Neural progenitor cell (in vitro differentiated cells): ENCODE measurements at regions not wholly inside any gene's neighbourhood (a gene's known extent, or its start where the extent isn't known, plus 50 kb on each side); places are given as distances from the start of the nearest gene placed in this dataset.

ENCODE experiments used
- DNase-seq: peaks from one replicate; pipeline ENCODE4 v3.0.0-alpha.2; 2016; ENCODE audit warnings: low spot score
- H2AFZ ChIP-seq: fragments of 200-600 bp; sonication (generic); replicated peaks from 2 replicates; pipeline ENCODE4 v1.6.1; 2016; ENCODE audit warnings: antibody characterized with exemption
- H3F3A ChIP-seq: fragments of 200-600 bp; sonication (generic); 2 replicates; pipeline ENCODE4 v1.6.1; 2016; ENCODE audit warnings: antibody characterized with exemption, low read depth
- H3K27ac ChIP-seq: fragments of 200-600 bp; sonication (generic); 2 replicates; pipeline ENCODE4 v1.5.1; 2016; ENCODE audit warnings: mild to moderate bottlenecking
- H3K27me3 ChIP-seq: fragments of 200-600 bp; sonication (generic); 2 replicates; pipeline ENCODE4 v1.6.1; 2016; ENCODE audit warnings: mild to moderate bottlenecking, moderate library complexity
- H3K36me3 ChIP-seq: fragments of 200-600 bp; sonication (generic); 2 replicates; pipeline ENCODE4 v1.5.1; 2016
- H3K4me1 ChIP-seq: fragments of 200-600 bp; sonication (generic); 2 replicates; pipeline ENCODE4 v1.6.1; 2016; ENCODE audit warnings: mixed run types
- H3K4me2 ChIP-seq: fragments of 200-600 bp; sonication (generic); 2 replicates; pipeline ENCODE4 v1.6.1; 2016
- H3K4me3 ChIP-seq: fragments of 200-600 bp; sonication (generic); 2 replicates; pipeline ENCODE4 v1.5.1; 2016
- H3K79me2 ChIP-seq: fragments of 200-600 bp; sonication (generic); 2 replicates; pipeline ENCODE4 v1.6.1; 2016; ENCODE audit warnings: low read depth
- H3K9ac ChIP-seq: fragments of 200-600 bp; sonication (generic); 2 replicates; pipeline ENCODE4 v1.6.1; 2016
- H3K9me3 ChIP-seq: fragments of 200-600 bp; sonication (generic); 2 replicates; pipeline ENCODE4 v1.5.1; 2016; ENCODE audit warnings: low read depth
- H4K20me1 ChIP-seq: fragments of 200-600 bp; sonication (generic); 2 replicates; pipeline ENCODE4 v1.6.1; 2016; ENCODE audit warnings: low read depth
- H3K27ac Mint-ChIP-seq: 3 replicates; pipeline ENCODE4 v1.8.0; 2021; ENCODE audit warnings: mixed read lengths
- H3K27me3 Mint-ChIP-seq: 2 replicates; pipeline ENCODE4 v1.8.0; 2022; ENCODE audit warnings: low read depth, mild to moderate bottlenecking, inconsistent platforms, moderate library complexity, mixed read lengths; ENCODE audit not compliant: insufficient read depth
- H3K36me3 Mint-ChIP-seq: 3 replicates; pipeline ENCODE4 v1.8.0; 2021; ENCODE audit warnings: mixed read lengths
- H3K4me1 Mint-ChIP-seq: 3 replicates; pipeline ENCODE4 v1.8.0; 2021; ENCODE audit warnings: mixed read lengths
- H3K4me3 Mint-ChIP-seq: 3 replicates; pipeline ENCODE4 v1.8.0; 2021; ENCODE audit warnings: mild to moderate bottlenecking, moderate library complexity, mixed read lengths
- H3K9me3 Mint-ChIP-seq: 3 replicates; pipeline ENCODE4 v1.8.0; 2020; ENCODE audit warnings: mixed read lengths
- EZH2 ChIP-seq: fragments of 200-600 bp; sonication (generic); IDR thresholded peaks from 2 replicates; pipeline ENCODE4 v1.6.1; 2017; ENCODE audit warnings: antibody characterized with exemption, mild to moderate bottlenecking, moderate library complexity
- EZH2phosphoT487 ChIP-seq: fragments of 200-600 bp; sonication (generic); IDR thresholded peaks from 2 replicates; pipeline ENCODE4 v1.6.1; 2017; ENCODE audit warnings: antibody characterized with exemption
- TF ChIP-seq, protein P1 (sequence below): fragments of 200-600 bp; sonication (generic); IDR thresholded peaks from 2 replicates; pipeline ENCODE4 v1.5.1; 2017; ENCODE audit warnings: antibody characterized with exemption, mild to moderate bottlenecking

DNA sequence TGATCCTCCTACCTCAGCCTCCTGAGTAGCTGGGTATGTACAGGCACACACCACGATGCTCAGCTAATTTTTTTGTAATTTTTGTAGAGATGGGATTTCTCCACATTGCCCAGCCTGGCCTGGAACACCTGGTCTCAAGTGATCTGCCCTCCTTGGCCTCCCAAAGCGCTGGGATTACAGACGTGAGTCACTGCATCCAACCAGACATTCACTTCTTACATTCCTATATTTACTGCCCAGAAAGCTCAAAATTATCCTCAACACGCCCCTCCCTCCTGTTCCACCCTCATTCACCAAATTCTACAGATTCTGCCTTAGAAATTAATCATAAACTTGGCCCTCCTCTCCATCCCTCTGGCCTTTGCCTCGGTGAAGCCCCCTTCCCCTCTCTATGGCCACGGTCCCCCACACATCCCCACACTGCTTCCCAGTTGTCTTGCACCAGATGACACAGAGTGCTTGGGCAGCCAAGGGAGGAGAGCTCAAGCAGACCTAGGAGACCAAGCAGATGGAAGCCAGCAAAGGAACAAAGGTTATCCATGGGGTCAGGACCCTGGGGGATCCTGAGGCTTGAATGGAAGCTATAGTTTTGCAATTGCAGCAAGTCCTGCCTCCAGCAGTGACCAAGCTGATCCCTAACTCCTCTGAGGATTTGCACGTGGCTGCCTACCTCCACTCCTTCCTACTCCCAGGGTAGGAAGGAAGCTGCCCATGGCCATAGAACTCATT lies 213.2 kb upstream of the FOXN3 start:
- H3K27ac Mint-ChIP-seq: peak overlapping the region; percentile 95
- H3K27me3 ChIP-seq: no peaks in the 10 kb centered on the region
- DNase-seq: no peak

DNA sequence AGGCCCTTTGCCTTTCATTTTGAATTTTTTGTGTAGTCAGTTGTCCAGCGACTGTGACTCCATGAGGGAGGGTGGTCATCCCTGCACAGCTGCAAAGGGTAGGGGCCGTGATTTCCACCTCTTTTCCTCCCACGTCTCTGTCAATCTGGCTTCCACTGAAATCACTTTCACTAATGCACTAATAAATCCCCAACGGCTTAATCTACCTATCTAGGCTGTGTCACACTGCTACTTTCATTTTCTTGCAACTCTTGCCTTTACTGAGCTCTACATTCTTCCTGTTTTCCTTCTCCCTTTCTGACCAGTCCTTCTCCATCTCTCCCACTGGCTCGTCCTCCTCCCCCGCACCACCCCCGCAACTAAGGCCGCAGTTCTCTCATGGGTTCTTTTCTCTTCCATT lies 212.3 kb upstream of the FOXN3 start:
- Histone ChIP-seq H3K36me3 (no peaks in the 10 kb centered on the region), H4K20me1 (no peaks in the 10 kb centered on the region), H3K4me3 (no peak overlapping the region), H3K79me2 (no peaks in the 10 kb centered on the region), H3K27ac (no peak overlapping the region), H3K4me1 (peaks cover 32% of the 10 kb centered on the region), H2AFZ (no peak overlapping the region), H3K27me3 (no peaks in the 10 kb centered on the region), H3K9ac (no peak overlapping the region), H3K9me3 (no peaks in the 10 kb centered on the region), H3K4me2 (no peak overlapping the region), H3F3A (peaks cover 9% of the 10 kb centered on the region)
- Mint-ChIP-seq H3K4me3 (no peak overlapping the region), H3K4me1 (peaks cover 18% of the 10 kb centered on the region), H3K9me3 (peaks cover 6% of the 10 kb centered on the region), H3K27ac (peak overlapping the region; percentile 35), H3K36me3 (no peaks in the 10 kb centered on the region), H3K27me3 (no peaks in the 10 kb centered on the region)
- TF ChIP-seq EZH2: no peak
- TF ChIP-seq, protein P1, sequence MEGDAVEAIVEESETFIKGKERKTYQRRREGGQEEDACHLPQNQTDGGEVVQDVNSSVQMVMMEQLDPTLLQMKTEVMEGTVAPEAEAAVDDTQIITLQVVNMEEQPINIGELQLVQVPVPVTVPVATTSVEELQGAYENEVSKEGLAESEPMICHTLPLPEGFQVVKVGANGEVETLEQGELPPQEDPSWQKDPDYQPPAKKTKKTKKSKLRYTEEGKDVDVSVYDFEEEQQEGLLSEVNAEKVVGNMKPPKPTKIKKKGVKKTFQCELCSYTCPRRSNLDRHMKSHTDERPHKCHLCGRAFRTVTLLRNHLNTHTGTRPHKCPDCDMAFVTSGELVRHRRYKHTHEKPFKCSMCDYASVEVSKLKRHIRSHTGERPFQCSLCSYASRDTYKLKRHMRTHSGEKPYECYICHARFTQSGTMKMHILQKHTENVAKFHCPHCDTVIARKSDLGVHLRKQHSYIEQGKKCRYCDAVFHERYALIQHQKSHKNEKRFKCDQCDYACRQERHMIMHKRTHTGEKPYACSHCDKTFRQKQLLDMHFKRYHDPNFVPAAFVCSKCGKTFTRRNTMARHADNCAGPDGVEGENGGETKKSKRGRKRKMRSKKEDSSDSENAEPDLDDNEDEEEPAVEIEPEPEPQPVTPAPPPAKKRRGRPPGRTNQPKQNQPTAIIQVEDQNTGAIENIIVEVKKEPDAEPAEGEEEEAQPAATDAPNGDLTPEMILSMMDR: no peak
- TF ChIP-seq EZH2phosphoT487: no peak
- no peak for DNase-seq

More for the DNA sequence above, 213.2 kb upstream of the FOXN3 start:
- H3K9ac ChIP-seq: no peak overlapping the region
- no peaks in the 10 kb centered on the region for H3K36me3 ChIP-seq
- H3K36me3 Mint-ChIP-seq: no peaks in the 10 kb centered on the region
- H3K27me3 Mint-ChIP-seq: no peaks in the 10 kb centered on the region
- H3K4me3 ChIP-seq: no peak overlapping the region
- no peak overlapping the region for H3K27ac ChIP-seq
- H3K4me1 Mint-ChIP-seq: peaks cover 18% of the 10 kb centered on the region
- H4K20me1 ChIP-seq: no peaks in the 10 kb centered on the region
- H3K4me3 Mint-ChIP-seq: no peak overlapping the region
- H3K9me3 ChIP-seq: no peaks in the 10 kb centered on the region
- no peak overlapping the region for H2AFZ ChIP-seq
- peaks cover 6% of the 10 kb centered on the region for H3K9me3 Mint-ChIP-seq
- H3F3A ChIP-seq: peaks cover 9% of the 10 kb centered on the region
- no peak for TF ChIP-seq EZH2phosphoT487
- no peak for TF ChIP-seq EZH2
- TF ChIP-seq, protein P1: no peak
- H3K4me1 ChIP-seq: peaks cover 27% of the 10 kb centered on the region
- H3K4me2 ChIP-seq: peak overlapping the region; percentile 16
- no peaks in the 10 kb centered on the region for H3K79me2 ChIP-seq

DNA sequence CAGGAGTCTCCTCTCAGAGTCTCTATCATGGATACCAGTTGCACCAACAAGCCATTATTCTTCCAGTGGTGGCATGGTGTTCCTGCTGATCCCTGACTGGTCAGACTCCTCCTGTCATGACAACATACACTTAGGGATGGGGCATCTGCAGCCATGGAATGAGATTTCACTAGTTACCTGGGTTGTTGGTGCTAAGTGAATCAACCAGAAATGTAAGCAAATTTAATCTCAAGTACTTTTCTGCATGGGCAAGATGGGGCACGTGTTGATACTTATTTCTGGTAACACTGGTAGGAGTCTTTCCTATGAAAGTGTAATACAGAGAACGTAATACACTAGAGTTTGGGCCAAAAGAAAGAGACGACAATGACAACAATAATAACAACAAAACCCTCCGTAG lies 211.5 kb upstream of the FOXN3 start:
- TF ChIP-seq EZH2 (no peak), EZH2phosphoT487 (no peak)
- TF ChIP-seq, protein P1: no peak

More for the DNA sequence above, 211.5 kb upstream of the FOXN3 start:
- H3K27me3 Mint-ChIP-seq: peaks cover 4% of the 10 kb centered on the region
- H3K36me3 ChIP-seq: no peaks in the 10 kb centered on the region
- peaks cover 6% of the 10 kb centered on the region for H3K9me3 Mint-ChIP-seq
- H3K27ac Mint-ChIP-seq: no peak overlapping the region
- H3K9ac ChIP-seq: no peak overlapping the region
- H3K36me3 Mint-ChIP-seq: no peaks in the 10 kb centered on the region
- H3K4me2 ChIP-seq: no peak overlapping the region
- no peak overlapping the region for H3K27ac ChIP-seq
- no peaks in the 10 kb centered on the region for H3K79me2 ChIP-seq
- H3K27me3 ChIP-seq: no peaks in the 10 kb centered on the region
- no peaks in the 10 kb centered on the region for H3K9me3 ChIP-seq
- H3F3A ChIP-seq: peaks cover 8% of the 10 kb centered on the region
- no peak overlapping the region for H2AFZ ChIP-seq
- DNase-seq: no peak
- peaks cover 18% of the 10 kb centered on the region for H3K4me1 Mint-ChIP-seq
- no peaks in the 10 kb centered on the region for H4K20me1 ChIP-seq
- no peak overlapping the region for H3K4me3 Mint-ChIP-seq
- H3K4me3 ChIP-seq: no peak overlapping the region
- peaks cover 30% of the 10 kb centered on the region for H3K4me1 ChIP-seq
